HepG2 (cell line): ENCODE measurements at regions not wholly inside any gene's neighbourhood (a gene's known extent, or its start where the extent isn't known, plus 50 kb on each side); places are given as distances from the start of the nearest gene placed in this dataset.

Source experiments
- ATAC-seq: fragments of 200-7000 bp; cut with Tn5 transposase; 3 replicates; pipeline ENCODE4 v1.9.1; 2020; ENCODE audit warnings: mild to moderate bottlenecking, moderate library complexity
- BruUV-seq: library from RNA; stranded (reverse); fragments of 400-500 nt; replicated peaks from 2 replicates; lab custom pipeline; 2021; lab: Mats Ljungman, UMichigan
- CTCF ChIA-PET: fragments of 300-600 bp; formaldehyde crosslinking; extraction: SDS; loops from one replicate; lab custom pipeline; 2021; ENCODE audit warnings: low total read pairs, inconsistent platforms, low intra/inter-chr PET ratio; lab: Yijun Ruan, JAX
- POLR2A ChIA-PET: fragments of 350-600 bp; sonication (Branson Sonifier 250); formaldehyde crosslinking; loops from one replicate; lab custom pipeline; 2020; ENCODE audit warnings: antibody characterized with exemption, inconsistent platforms; lab: Yijun Ruan, JAX
- DNase-seq: peaks from one replicate; pipeline ENCODE4 v3.0.0-alpha.2; 2015; ENCODE audit warnings: low spot score
- FAIRE-seq: peaks from 3 replicates; lab custom pipeline; 2011; peaks lifted over from hg19 to GRCh38; lab: Jason Lieb, UNC
- H2AFZ ChIP-seq: one replicate; pipeline ENCODE4 v1.6.1; 2011; ENCODE audit warnings: low read length, inconsistent platforms
- H3K27ac ChIP-seq: fragments of 300-600 bp; 3 replicates; pipeline ENCODE4 v1.8.0; 2011; ENCODE audit warnings: mixed run types, mild to moderate bottlenecking, mixed read lengths, low read length, inconsistent platforms; ENCODE audit not compliant: insufficient read depth; ENCODE audit errors: extremely low read length
- H3K27me3 ChIP-seq, 2 experiments: fragments of 200-600 bp in 1 of 2; 2 replicates in 1 of 2; 3 replicates in 1 of 2; pipeline versions ENCODE4 v1.6.0 to v1.8.0; 2011; ENCODE audit warnings: low read length in 2 of 2, mild to moderate bottlenecking in 2 of 2, moderate library complexity in 2 of 2, inconsistent platforms in 1 of 2; ENCODE audit not compliant: insufficient read depth in 2 of 2, control insufficient read depth in 1 of 2
- H3K36me3 ChIP-seq, 2 experiments: fragments of 200-600 bp in 1 of 2; replicated peaks in 1 of 2; 2 replicates in 1 of 2; 3 replicates in 1 of 2; pipeline versions ENCODE4 v1.5.1 to v1.8.0; 2011; ENCODE audit warnings: low read length in 2 of 2, inconsistent platforms in 1 of 2; ENCODE audit not compliant: insufficient read depth in 2 of 2, control insufficient read depth in 1 of 2
- H3K4me1 ChIP-seq: 2 replicates; pipeline ENCODE4 v1.5.1; 2012; ENCODE audit warnings: low read length, inconsistent platforms; ENCODE audit not compliant: insufficient read depth
- H3K4me2 ChIP-seq: 2 replicates; pipeline ENCODE4 v1.6.0; 2011; ENCODE audit warnings: low read depth, low read length, inconsistent platforms
- H3K4me3 ChIP-seq, 3 experiments: fragments of 200-600 bp in 1 of 3; sonication (generic), shearing (Covaris generic) in 1 of 3; replicated peaks in 1 of 3; 2 replicates each; pipeline ENCODE4 v1.5.1; 2011 to 2016; ENCODE audit warnings: low read length in 3 of 3, inconsistent platforms in 2 of 3, low read depth in 2 of 3, mild to moderate bottlenecking in 2 of 3, control low read depth in 1 of 3, mixed read lengths in 1 of 3; ENCODE audit not compliant: insufficient read depth in 1 of 3
- H3K79me2 ChIP-seq: one replicate; pipeline ENCODE4 v1.6.1; 2011; ENCODE audit warnings: low read length, inconsistent platforms; ENCODE audit not compliant: insufficient read depth
- H3K9ac ChIP-seq: 2 replicates; pipeline ENCODE4 v1.6.0; 2011; ENCODE audit warnings: mild to moderate bottlenecking, low read depth, low read length, inconsistent platforms; ENCODE audit not compliant: insufficient read depth
- H3K9me3 ChIP-seq: 2 replicates; pipeline ENCODE4 v1.5.1; 2012; ENCODE audit warnings: mild to moderate bottlenecking, low read length
- H4K20me1 ChIP-seq: 2 replicates; pipeline ENCODE4 v1.6.0; 2011; ENCODE audit warnings: inconsistent platforms, mild to moderate bottlenecking, low read length, moderate library complexity; ENCODE audit not compliant: insufficient read depth
- DMAP1 ChIP-seq: IDR thresholded peaks from 2 replicates; pipeline ENCODE4 v1.6.1; 2016
- EED ChIP-seq: sonication (generic); formaldehyde crosslinking; IDR thresholded peaks from 2 replicates; pipeline ENCODE4 v1.5.0; 2020; ENCODE audit warnings: mild to moderate bottlenecking, missing genetic modification reagents
- ERF ChIP-seq: IDR thresholded peaks from 2 replicates; pipeline ENCODE4 v1.6.1; 2018; ENCODE audit warnings: missing biosample characterization, missing genetic modification reagents
- HCFC1 ChIP-seq: fragments of 150-350 bp; IDR thresholded peaks from 2 replicates; pipeline ENCODE4 v1.6.1; 2014; ENCODE audit warnings: low read depth, low read length
- PRDM15 ChIP-seq: sonication (generic); formaldehyde crosslinking; IDR thresholded peaks from 2 replicates; pipeline ENCODE4 v1.4.0; 2020; ENCODE audit warnings: missing genetic modification reagents
- RXRA ChIP-seq: sonication (generic); formaldehyde crosslinking; IDR thresholded peaks from 2 replicates; pipeline ENCODE4 v1.5.1; 2020; ENCODE audit warnings: missing genetic modification reagents
- SMYD3 ChIP-seq: sonication (generic); formaldehyde crosslinking; IDR thresholded peaks from 2 replicates; pipeline ENCODE4 v1.8.1; 2023; ENCODE audit warnings: mild to moderate bottlenecking, missing genetic modification reagents
- TFDP2 ChIP-seq: sonication (generic); formaldehyde crosslinking; IDR thresholded peaks from 2 replicates; pipeline ENCODE4 v1.4.0; 2020; ENCODE audit warnings: missing genetic modification reagents
- TGIF2 ChIP-seq: IDR thresholded peaks from 2 replicates; pipeline ENCODE4 v1.6.1; 2016; ENCODE audit warnings: control low read depth, missing compliant biosample characterization
- THRA ChIP-seq: sonication (generic); formaldehyde crosslinking; IDR thresholded peaks from 2 replicates; pipeline ENCODE4 v1.4.0; 2020; ENCODE audit warnings: missing genetic modification reagents, borderline replicate concordance
- ZFP91 ChIP-seq: sonication (generic); formaldehyde crosslinking; IDR thresholded peaks from 2 replicates; pipeline ENCODE4 v1.9.0; 2022; ENCODE audit warnings: missing genetic modification reagents, mild to moderate bottlenecking, borderline replicate concordance
- ZNF264 ChIP-seq: sonication (generic); formaldehyde crosslinking; IDR thresholded peaks from 2 replicates; pipeline ENCODE4 v1.4.0; 2020; ENCODE audit warnings: missing genetic modification reagents
- ZNF280B ChIP-seq: sonication (generic); formaldehyde crosslinking; IDR thresholded peaks from 2 replicates; pipeline ENCODE4 v1.5.0; 2020; ENCODE audit warnings: missing genetic modification reagents, mild to moderate bottlenecking, borderline replicate concordance
- ZNF652 ChIP-seq: IDR thresholded peaks from 2 replicates; pipeline ENCODE4 v1.6.1; 2016; ENCODE audit warnings: low read depth, borderline replicate concordance
- WGBS: methylation state at CpG from one replicate; pipeline ENCODE4 v1.1.6; 2017; ENCODE audit warnings: low lambda C conversion rate; 5-methylcytosine and 5-hydroxymethylcytosine counted together
- in situ Hi-C: cut with HindIII; loops from 2 replicates; pipeline ENCODE4 v1.10.0; 2017; ENCODE audit warnings: low pct_unique_long_range_greater_than_20kb; ENCODE audit not compliant: extremely low pct_ligation_motif_present
- intact Hi-C: fragments of 100-400 bp; cut with micrococcal nuclease; formaldehyde crosslinking; loops from one replicate; pipeline ENCODE4 v1.10.0; 2022; ENCODE audit not compliant: unreplicated experiment

DNA sequence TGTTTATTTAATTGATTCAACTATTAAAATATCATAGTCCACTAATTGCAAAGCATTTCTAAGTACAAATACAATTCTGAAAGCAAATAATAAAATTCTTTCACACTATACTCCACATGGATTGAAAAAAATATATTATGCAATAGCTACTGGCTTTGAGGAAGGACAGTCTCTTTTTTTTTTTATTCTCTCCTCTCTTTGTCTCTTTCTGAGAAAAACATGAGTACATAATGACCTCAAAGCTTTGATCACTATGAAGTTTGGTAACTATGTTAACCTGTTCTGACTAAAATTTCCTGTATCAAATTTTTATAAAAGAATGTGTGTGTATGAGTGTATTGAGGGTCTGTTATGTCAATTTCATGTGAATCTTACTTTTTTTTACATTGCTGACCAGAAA is 96.2 kb downstream of the RGS2 start (continued):
- no peak for TF ChIP-seq ZNF280B (CRISPR knock-in tag)

- H3K79me2 ChIP-seq = no peaks in the 10 kb centered on the region
- H4K20me1 ChIP-seq = no peaks in the 10 kb centered on the region
- DNase-seq (no peak), FAIRE-seq (no peak), ATAC-seq (no peak)
- ChIA-PET CTCF (no interaction called here), POLR2A (no interaction called here)
- in situ Hi-C loops (no loop called here), intact Hi-C loops (no loop called here)
- no peak overlapping the region for H3K27ac ChIP-seq
- no peaks in the 10 kb centered on the region for H3K4me1 ChIP-seq
- H3K27me3 ChIP-seq = no peaks in the 10 kb centered on the region; a peak in 1 of 5 replicates
- H3K9me3 ChIP-seq = no peaks in the 10 kb centered on the region
- WGBS = 14% methylated on average over 3 of the region's 3 CpGs
- H3K36me3 ChIP-seq = no peaks in the 10 kb centered on the region
- no peak overlapping the region for H2AFZ ChIP-seq
- no peak overlapping the region for H3K4me2 ChIP-seq
- no peak overlapping the region for H3K9ac ChIP-seq
- BruUV-seq = no TSS peak
- no peak overlapping the region for H3K4me3 ChIP-seq
- no peak for TF ChIP-seq ZNF264
- TF ChIP-seq DMAP1 (CRISPR knock-in tag) = no peak
- no peak for TF ChIP-seq HCFC1
- TF ChIP-seq ERF (CRISPR knock-in tag) = no peak
- TF ChIP-seq TFDP2 (CRISPR knock-in tag) = no peak
- no peak for TF ChIP-seq PRDM15 (CRISPR knock-in tag)
- no peak for TF ChIP-seq ZFP91 (CRISPR knock-in tag)
- TF ChIP-seq ZNF652 (CRISPR knock-in tag) = no peak
- no peak for TF ChIP-seq RXRA (CRISPR knock-in tag)
- TF ChIP-seq SMYD3 (CRISPR knock-in tag) = no peak
- no peak for TF ChIP-seq TGIF2
- TF ChIP-seq THRA = no peak
- TF ChIP-seq EED (CRISPR knock-in tag) = no peak
These were observed 97.5 kb downstream of the RGS2 start for GRCh38 chr1:192906334-192906733.
